CD1c-positive myeloid dendritic cell (primary cell): ENCODE measurements at regions not wholly inside any gene's neighbourhood (a gene's known extent, or its start where the extent isn't known, plus 50 kb on each side); places are given as distances from the start of the nearest gene placed in this dataset.
"Not testable (repeated sequence)": the region's sequence is repeated elsewhere in the genome, so short reads cannot be mapped to it uniquely, and the experiment has no call there.

Experiments
- DNase-seq: peaks from one replicate; pipeline ENCODE4 v3.0.0-alpha.2; 2016; ENCODE audit errors: extremely low spot score

DNA sequence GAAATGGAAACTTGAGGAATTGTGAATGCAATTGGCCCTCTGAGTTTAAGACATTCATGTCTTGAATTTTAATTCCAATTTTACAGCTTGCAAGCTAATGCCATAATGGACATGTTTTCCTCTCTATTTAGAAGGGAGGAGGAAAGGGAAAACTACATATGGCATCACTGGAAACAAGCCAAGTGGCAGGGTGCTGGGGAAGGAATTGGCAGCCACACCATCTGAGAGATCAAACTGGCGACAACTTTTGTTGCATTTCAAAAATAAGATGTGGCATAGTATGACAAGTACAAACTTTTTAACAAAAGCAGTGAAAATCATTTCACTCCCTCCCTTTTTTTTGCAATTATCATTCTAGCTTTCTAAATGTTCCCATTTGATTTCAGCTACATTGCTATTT lies 615.6 kb downstream of the CENPC start:
- DNase-seq = no peak

DNA sequence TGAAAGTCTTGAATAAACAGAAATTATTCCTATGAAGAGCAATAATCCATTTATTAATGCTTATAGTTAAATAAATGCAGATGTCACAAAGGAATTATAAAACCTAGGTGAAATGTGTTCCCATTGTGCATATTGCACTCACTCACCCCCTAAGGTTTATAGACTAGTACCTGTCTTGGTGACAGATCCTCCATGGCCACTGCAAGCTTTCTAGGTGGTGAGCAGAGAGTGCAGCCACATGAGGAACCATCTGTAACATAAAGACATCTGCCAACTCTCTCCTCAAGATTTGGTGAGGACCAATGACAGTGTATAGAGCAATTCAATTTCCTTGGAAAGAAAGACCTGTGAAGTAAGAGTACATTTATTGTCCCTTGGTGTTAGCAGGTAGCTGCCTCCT lies 616.4 kb downstream of the CENPC start:
- DNase-seq = not testable (repeated sequence)

DNA sequence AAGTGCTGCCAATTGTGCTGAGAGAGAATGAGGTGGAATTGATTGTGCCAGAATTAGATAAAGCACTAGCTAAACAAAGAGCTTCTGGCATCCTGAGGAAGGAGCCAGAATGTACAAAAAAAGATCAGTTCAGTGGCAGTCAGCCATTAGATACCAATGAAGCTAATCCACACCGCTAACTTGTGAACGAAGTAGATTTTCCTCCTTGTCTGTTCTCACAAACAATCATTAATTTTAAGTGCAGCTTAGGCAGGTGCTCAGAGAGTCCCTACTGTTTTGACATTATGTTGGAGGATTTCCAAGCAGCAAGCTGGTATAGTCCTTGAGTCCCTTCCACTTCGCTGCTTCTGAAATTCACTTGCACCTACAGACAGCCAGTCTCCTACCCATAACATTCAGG lies 617.4 kb downstream of the CENPC start:
- DNase-seq = no peak

DNA sequence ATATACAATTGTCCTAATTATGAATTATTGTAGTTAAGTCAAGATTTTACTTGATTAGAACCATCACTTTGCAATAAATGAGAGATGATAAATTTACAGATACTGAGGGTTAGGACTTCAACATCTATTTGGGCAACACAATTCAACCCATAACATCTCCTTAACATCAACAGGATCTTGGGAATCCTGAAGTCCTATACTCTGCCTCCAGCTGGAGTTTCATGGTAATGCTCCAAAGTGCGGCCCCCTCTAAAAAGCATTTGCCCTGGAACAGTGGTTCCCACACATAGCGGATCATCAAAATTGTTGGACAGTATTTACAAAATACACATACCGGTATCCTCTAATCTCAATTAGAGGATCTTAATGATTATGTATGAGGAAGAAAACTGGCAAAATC lies 618.6 kb downstream of the CENPC start:
- DNase-seq = no peak

DNA sequence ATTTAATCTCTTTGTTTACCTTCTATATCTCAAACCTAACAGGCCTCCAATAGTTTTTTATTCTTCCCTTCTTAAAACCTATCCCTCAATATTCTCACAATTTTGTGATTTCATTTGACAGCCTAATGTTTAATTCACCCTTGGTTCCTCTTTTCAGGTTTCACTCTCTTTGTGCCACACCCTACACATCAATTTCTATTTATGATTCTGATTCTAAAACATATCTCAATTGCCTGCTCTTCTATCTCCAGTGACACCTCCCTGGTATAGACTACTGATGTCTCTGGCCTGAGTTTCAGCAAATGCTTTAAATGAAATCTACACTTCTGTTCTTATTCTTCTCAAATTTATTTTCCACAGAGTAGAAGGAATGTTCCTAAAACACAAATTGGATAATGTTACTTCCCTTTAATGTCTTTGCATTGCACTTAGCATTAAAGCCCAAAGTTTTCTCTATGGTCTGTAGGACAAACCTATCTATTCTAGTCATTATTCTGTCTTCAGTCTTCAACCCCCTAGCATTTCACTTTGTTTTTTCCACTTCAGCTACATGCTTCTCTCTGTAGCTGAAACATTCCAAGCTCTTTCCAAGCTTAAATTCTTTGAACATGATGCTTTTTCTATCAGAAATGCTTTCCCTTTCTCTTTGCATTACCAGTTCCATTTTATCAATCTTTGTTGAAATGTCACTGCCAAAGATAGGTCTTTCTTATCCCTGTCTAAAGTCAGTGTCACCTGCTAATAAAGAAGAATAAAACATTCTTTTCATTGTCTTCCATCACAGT lies 622.0 kb downstream of the CENPC start:
- DNase-seq = no peak

DNA sequence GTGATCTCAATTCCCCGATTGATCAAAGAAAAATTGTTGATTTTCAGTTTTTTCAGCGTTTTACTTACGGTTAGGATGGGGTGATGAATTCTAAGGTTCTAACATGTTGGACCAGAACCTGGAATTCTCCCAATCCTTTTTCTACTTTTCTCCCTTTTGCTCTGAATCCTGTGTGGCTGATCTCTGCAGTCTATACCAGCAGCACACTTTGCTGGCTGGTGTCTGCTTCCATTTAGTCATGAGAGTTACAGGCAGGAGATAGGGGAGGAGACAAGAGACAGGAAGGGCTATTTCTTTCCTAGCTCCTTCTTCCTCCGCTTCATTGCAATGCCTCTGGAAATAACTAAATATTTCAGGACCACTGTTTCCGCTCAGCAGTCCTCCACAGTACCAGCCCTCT lies 623.9 kb downstream of the CENPC start:
- no peak for DNase-seq

DNA sequence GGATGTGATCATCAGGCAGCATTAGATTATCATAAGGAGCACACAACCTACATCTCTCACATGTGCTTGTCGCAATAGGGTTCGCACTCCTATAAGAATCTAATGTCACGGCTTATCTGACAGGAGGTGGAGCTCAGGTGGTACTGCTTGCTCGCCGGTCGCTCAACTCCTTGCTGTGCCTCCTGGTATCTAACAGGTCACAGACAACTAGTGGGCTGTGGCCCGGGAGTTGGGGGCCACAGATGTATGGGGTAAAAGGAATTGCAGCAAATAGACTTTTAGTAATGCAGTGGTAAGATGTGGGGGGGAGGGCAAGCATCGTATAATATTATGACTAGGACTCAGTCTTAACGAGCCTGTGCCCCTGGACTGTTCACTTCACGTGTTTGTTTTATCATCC lies 624.8 kb downstream of the CENPC start:
- DNase-seq = no peak

DNA sequence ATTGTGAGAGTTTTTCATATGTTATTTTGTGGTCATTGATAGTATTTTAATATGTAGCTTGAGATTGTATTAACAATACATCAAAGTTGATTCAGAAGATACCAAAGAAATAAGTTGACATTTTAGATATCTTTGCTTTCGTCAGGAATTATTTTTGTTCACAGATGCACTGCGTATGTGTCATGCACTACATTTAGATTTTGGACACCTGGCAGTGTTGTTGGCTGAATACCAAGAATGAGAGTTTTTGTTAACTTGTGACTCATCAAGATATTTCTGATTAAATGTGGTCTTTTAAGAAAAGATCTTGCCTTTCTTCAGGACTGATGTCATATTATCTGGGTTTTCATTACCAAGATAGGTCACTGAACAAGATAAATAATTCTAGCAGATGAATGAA lies 633.4 kb downstream of the CENPC start:
- DNase-seq = no peak

DNA sequence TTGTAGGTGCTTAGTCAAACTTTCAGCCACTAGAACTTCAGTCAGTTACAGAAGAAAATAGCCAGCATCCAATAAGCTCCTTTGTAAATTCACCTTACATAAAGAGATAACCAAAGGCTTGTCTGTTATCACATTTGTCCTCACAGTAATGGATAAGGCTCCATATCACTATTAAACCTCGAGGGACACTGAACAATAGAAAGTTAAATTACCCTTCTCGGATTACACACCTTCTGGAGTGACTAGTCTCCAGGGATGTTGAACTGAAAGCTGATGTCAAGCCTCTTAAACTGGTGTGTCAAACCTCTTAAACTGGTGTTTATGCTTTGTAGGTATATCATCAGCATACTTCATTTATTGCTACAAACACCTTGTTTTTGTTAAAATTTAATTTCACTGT lies 639.0 kb downstream of the CENPC start:
- no peak for DNase-seq

DNA sequence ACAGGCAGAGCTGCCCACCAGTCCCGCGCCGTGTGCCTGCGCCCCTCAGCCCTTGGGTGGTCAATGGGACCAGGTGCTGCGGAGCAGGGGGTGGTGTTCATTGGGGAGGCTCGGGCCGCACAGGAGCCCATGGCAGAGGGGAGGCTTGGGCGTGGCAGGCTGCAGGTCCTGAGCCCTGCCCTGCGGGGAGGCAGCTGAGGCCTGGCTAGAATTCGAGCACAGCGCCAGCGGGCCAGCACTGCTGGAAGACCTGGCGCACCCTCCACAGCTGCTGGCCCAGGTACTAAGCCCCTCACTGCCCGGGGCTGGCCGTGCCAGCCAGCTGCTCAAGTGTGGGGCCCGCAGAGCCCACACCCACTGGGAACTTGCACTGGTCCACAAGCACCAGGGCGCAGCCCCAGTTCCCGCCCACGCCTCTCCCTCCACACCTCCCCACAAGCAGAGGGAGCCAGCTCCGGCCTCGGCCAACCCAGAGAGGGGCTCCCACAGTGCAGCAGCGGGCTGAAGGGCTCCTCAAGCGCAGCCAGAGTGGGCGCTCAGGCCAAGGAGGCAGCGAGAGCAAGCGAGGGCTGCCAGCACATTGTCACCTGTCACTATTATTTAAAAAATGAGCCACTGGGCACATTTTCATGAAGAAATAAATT lies 645.8 kb downstream of the CENPC start:
- DNase-seq = no peak

DNA sequence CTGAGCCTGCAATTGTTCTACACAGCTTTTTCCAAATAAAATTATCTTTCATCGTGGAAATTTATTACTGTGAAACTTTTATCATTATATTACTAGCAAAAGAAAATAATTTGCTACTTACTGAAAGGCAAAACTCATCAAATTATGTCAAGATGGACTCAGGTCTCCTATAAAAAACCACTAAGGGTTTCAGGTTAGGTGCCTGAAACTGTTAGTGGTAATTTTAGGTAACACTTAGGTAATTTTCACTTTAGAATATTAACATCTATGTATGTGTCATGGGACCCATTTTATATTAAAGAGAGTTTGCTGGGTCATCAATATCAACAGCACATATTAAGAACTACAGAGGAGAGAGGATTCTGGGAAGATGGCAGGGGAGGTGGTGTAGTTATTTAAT lies 651.5 kb downstream of the CENPC start:
- no peak for DNase-seq

DNA sequence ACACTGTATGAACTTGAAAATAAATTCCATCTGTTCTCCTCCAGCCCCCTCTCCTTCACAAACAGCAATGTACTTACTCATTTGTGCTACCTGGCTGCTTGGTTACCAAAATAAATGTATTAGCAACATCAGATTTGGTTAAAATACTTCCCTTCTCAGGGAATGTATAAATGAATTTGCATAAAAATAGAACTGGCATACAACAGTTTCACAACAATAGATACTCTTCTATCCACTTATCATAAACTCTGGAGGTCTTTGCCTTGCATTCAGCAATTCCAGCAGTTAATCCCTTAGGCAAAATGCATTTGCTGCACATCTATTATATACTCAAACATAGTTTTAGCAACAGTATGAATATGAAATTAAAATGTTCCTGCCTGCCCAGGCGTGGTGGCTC lies 658.2 kb downstream of the CENPC start:
- DNase-seq = no peak

DNA sequence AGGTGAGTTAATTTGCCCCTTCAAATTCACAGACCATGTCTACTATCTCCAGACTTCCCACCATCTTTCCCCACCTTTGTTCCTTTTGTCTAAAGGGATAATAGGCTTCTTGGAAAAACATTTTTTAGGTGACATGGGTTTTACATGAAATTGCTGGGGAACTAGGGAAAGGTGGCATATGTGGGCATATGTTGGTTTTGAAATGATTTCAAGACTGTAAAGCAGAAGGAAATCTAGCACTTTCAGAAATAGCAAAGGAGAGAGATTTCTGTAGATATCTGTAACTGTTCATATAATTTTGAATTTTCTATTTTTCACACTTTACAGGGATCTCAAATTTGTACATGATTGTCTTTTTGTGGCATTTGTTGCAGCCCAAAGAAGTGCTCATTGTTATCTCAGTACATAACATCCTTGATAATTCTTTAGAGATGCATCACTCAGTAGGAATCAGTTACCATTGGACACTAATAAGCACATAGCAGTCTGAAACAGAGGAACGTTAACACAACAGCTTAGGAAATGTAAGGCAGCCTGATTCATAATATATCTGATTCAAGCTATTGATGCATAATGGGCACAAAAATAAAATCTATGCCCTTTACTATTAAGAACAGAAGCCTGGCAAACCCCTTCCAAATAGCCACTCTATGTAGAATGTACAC lies 659.7 kb downstream of the CENPC start:
- no peak for DNase-seq

DNA sequence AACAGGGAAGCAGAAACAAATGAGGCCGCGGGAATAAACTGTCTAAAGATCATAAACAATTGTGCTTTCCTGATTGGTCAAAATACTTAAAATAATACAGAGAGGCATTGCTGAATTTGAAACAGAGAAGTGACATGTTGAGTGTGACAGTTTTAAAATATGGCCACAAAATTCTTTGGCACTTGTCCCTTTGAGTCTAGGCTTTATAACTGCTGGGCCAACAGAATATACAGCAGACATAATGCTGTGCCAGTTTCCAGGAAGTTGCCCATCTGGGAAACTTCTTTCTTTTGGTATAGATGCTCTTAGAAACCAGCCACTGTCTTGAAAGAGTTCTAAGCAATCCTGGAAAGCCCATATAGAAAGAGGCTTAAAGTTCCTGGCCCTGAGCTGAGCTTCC lies 668.4 kb downstream of the CENPC start:
- no peak for DNase-seq

DNA sequence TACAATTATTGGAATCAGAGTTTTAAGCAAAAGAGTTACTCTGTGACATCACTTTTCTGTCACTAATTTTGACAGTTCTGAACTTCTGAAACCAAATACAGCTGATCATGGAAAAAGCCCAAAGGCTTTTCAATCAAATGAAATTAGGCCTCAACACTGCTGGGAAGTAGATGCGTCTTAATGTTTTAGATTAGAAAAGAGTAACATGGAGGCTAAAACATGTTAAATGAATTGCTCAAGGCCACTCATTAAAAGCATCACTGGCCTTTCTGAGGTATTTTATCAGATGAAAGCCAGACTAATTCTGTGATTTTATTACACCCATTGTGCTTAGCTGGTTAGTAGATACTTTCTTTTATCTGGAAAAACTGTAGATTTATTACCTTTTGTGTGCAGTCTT lies 672.6 kb downstream of the CENPC start:
- no peak for DNase-seq

DNA sequence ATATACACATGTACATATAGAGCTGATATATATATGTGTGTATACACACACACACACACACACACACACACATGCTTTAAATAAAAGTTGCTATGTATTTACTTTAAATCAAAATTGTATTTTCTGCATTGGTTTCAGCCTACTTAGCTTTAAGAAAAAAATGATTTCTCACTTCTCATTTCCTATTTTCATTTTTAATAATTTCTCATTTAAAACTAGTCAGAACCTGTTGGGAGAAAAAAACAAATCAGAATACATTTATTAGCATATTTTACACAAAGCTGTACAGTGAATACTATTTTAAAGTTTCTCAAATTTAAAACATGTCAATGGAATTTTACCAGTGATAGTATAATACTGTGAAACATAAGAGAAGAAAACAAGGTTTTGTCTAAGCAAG lies 681.8 kb downstream of the CENPC start:
- no peak for DNase-seq

DNA sequence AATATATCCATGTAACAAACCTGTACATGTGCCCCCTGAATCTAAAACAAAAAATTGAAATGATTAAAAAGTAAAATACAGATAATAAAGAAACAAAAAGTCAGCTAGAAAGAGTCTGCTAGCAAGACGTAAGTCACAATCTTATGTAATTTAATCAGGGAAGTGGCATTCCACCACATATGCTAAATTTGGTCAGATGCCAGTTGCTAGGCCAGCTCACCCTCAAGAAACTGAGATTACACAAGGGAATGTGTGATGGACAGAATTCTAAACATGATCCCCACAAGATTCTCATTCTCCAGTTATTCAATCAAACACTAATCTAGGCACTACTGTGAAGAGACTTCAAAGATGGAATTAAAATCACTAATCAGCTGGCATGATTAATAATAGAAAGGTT lies 689.3 kb downstream of the CENPC start:
- DNase-seq = no peak

DNA sequence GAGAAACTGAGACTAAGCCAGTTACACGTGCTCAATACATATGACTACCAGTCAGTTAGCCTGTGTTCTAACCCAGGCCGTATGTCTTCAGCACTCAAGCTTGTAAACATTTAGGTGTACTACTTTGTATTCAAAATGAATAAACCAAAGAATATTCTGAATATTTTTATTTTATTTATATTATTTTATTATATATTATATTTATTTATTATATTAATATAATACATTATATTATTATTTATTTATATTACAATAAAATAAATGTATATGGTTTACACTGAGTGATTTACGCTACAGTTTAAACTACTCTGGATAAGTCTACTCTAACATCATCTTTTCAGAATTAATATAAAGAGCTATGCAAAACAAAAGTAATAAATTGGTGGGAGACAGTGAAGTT lies 691.5 kb downstream of the CENPC start:
- DNase-seq = no peak

DNA sequence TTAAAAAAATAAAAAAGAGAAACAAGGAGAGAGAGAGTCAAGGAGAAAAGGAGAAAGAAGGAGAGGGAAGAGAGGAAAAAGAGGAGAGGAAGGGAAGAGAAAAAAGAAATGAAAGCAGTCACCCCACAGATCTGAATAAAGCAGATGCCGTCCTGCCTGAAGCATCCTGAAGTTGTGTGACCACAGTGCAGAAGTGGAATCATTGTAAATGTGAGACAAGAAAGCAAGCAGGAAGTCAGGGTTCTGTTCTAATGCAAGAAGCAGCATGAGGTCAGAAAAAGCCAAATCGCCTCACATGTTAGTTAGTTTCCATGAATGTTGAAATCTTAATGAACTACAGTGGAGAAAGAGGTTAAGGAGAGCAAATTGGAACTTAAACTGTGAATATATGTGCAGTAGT lies 692.5 kb downstream of the CENPC start:
- no peak for DNase-seq

DNA sequence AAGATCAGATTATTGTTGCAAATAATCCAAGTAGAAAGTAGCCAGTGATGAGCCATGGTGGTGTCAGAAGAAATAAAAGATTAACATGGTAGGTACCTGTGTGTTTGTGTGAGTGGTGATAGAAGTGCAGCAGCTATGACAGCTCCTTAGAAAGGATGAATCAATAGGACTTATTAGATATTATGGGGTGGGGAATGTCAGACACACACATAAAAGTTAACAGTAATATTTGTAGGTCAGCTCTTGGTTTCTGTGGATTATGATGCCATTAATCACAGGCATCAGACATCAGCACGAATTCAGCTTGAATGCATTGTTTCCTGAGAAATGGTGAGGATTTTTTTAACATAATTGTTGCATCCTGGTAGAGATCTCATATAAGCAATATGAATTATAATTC lies 695.7 kb downstream of the CENPC start:
- no peak for DNase-seq

DNA sequence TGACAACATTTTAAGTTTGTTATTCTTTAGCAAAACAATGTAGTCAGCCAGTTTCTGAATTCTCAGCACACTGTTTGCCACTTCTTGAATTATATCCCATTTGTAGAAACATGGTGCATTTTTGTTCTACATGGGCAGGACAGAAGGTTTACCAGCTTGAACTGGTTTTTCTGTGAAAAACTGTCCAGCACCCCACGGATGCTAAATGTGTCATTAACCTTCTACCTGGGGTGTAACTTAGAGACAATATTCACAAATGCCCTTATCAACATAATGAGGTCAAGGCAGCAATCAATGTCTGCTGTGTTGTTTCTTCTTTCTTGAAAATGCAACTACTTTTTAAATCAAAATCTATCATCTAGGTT lies 702.6 kb downstream of the CENPC start:
- DNase-seq = no peak

DNA sequence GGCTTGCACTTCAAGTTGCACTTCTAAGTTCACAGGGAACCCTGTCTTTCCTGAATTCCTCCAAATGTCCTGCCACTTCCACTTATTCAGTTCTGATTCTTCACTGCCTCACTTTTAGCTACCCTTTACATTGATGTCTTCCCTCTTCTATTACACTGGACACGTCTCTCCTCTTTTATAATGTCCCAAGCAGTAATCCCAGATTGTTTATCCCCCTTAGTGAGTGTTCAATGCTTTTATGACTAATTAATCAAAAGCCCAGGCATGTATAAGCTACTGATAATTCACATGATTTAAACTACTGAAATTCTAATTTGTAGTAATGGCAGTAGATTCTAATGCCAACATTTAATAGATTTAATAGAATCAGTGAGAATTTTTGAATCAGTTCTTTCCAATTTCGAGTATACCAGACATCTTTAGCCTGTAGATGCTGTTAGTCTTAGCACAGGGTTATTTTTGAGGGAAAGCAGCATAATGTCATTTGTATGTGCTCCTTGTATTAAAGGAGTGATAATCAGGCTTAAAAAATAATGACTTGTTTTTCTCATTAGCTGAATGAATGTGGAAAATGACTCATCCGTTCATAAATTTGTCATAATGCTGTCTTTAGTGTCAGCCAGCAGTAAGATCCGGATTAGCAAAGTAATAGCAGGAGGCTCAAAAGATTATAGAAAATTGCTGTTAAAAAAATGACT lies 703.1 kb downstream of the CENPC start:
- DNase-seq = no peak

DNA sequence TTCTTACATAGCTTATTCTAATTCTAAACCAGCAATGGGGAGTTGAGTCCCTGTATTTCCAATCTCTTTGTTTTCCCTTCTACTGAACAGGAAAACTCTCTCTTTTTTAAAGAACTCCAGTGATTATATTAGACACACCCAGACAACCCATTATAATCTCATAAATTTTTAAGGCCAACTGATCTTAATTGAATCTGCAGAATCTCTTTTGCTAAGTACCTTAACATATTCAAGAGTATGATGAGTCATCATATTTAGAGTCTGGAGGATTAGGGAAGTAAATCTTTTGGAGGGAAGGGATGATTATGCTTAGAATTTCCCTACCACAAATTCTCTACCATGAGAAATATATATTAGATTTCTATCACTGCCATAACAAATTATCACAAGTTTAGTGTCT lies 705.1 kb downstream of the CENPC start:
- no peak for DNase-seq
